HepG2 (cell line): ENCODE measurements at regions not wholly inside any gene's neighbourhood (a gene's known extent, or its start where the extent isn't known, plus 50 kb on each side); places are given as distances from the start of the nearest gene placed in this dataset.

Experiments used
- NONO ChIP-seq, 2 experiments: fragments of 450-650 bp in 1 of 2; sonication (generic) in 1 of 2; formaldehyde crosslinking in 1 of 2; IDR thresholded peaks in 1 of 2; conservative IDR thresholded peaks in 1 of 2; 2 replicates each; pipeline versions ENCODE4 v1.6.1 to v1.8.0; 2017 to 2022; ENCODE audit warnings: mild to moderate bottlenecking in 1 of 2, missing genetic modification reagents in 1 of 2, moderate library complexity in 1 of 2
- YY1 ChIP-seq: IDR thresholded peaks from 2 replicates; pipeline ENCODE4 v1.6.1; 2011; ENCODE audit warnings: low read length, low read depth, moderate library complexity, mild to moderate bottlenecking; ENCODE audit not compliant: insufficient read depth, insufficient replicate concordance
- TF ChIP-seq, protein P1 (sequence below): sonication (generic); formaldehyde crosslinking; IDR thresholded peaks from 2 replicates; pipeline ENCODE4 v1.5.0; 2020; ENCODE audit warnings: mild to moderate bottlenecking, missing genetic modification reagents, moderate library complexity

DNA sequence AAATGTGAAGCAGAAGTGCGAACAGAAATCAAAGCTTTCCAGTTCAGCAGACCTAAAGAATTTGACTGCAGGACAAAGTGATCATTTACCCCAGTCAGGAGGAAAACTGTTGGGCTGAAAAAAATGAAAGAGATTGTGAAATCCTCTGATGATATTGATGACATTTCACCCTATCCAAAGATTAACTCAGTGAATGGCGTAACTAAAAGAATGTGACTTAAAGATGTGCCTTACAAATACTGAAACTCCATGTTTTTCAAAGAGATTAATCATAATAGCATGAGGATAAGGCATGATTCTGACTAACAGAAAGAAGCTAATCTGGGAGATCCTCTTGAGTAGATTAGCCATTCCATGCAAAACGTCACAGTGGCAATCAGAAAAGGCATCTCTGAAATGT, 225.6 kb downstream of the DUSP6 start:
- TF ChIP-seq YY1: no peak
- TF ChIP-seq, protein P1, sequence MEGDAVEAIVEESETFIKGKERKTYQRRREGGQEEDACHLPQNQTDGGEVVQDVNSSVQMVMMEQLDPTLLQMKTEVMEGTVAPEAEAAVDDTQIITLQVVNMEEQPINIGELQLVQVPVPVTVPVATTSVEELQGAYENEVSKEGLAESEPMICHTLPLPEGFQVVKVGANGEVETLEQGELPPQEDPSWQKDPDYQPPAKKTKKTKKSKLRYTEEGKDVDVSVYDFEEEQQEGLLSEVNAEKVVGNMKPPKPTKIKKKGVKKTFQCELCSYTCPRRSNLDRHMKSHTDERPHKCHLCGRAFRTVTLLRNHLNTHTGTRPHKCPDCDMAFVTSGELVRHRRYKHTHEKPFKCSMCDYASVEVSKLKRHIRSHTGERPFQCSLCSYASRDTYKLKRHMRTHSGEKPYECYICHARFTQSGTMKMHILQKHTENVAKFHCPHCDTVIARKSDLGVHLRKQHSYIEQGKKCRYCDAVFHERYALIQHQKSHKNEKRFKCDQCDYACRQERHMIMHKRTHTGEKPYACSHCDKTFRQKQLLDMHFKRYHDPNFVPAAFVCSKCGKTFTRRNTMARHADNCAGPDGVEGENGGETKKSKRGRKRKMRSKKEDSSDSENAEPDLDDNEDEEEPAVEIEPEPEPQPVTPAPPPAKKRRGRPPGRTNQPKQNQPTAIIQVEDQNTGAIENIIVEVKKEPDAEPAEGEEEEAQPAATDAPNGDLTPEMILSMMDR (CRISPR knock-in tag): no peak
- TF ChIP-seq NONO (IDR thresholded peaks at IDR 0.05): no peak
- TF ChIP-seq NONO (CRISPR knock-in tag; conservative IDR thresholded peaks at IDR 0.05): no peak
